ENCODE measurements at regions not wholly inside any gene's neighbourhood (a gene's known extent, or its start where the extent isn't known, plus 50 kb on each side); places are given as distances from the start of the nearest gene placed in this dataset.

DNA sequence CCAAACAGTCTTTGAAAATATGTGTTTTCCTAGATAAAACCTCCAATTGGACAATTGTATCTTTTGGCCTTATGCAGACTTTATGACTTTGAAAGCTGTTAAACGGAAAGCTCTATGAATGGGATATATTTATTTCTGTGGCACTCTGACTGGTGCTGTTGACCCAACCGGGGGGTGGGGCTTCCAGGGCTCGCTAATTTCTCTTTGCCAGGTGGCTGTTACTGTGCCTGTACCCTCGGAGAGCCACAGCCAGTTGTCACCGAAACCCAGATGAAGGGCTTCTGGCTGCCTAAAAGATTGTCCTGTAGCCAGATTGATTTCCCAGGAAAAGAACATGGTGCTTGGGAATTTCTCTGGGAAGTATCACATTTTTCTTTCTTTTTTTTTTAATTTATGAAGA lies 132.7 kb upstream of the NAV2 start:
- TF ChIP-seq EZH2 (IDR thresholded peaks at IDR 0.05; ENCODE audit: borderline replicate concordance, insufficient read depth, low read length, poor library complexity, severe bottlenecking) (no peak), RAD21 (conservative IDR thresholded peaks at IDR 0.05) (no peak), SMC3 (conservative IDR thresholded peaks at IDR 0.05; ENCODE audit: poor library complexity) (no peak)
- TF ChIP-seq, protein P1, sequence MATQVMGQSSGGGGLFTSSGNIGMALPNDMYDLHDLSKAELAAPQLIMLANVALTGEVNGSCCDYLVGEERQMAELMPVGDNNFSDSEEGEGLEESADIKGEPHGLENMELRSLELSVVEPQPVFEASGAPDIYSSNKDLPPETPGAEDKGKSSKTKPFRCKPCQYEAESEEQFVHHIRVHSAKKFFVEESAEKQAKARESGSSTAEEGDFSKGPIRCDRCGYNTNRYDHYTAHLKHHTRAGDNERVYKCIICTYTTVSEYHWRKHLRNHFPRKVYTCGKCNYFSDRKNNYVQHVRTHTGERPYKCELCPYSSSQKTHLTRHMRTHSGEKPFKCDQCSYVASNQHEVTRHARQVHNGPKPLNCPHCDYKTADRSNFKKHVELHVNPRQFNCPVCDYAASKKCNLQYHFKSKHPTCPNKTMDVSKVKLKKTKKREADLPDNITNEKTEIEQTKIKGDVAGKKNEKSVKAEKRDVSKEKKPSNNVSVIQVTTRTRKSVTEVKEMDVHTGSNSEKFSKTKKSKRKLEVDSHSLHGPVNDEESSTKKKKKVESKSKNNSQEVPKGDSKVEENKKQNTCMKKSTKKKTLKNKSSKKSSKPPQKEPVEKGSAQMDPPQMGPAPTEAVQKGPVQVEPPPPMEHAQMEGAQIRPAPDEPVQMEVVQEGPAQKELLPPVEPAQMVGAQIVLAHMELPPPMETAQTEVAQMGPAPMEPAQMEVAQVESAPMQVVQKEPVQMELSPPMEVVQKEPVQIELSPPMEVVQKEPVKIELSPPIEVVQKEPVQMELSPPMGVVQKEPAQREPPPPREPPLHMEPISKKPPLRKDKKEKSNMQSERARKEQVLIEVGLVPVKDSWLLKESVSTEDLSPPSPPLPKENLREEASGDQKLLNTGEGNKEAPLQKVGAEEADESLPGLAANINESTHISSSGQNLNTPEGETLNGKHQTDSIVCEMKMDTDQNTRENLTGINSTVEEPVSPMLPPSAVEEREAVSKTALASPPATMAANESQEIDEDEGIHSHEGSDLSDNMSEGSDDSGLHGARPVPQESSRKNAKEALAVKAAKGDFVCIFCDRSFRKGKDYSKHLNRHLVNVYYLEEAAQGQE (IDR thresholded peaks at IDR 0.05; ENCODE audit: borderline replicate concordance), result no peak
- no peak overlapping the region for H3K27ac ChIP-seq (ENCODE audit: low read length)

DNA sequence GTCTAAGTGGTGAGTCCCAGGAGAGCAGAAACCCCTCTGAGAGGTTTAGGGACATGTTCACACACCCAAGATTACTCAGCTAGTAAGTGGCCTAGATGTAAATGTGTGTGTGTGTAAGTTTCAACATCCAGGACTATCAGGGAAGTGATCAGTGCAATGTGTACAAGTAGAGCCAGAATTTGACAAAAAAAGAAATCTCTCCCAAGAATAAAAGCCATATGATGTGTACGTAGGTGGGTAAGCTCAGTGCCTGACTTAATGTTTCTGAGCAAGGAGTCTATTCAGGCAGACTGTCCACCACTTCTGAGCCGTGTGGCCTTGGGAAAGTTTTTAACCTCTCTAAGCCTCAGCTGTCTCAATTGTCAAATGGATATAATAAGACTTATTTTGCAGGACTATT lies 133.8 kb upstream of the NAV2 start:
- Histone ChIP-seq H3K27ac (ENCODE audit: low read length) (peak overlapping the region; percentile 91), H3K4me2 (ENCODE audit: low read length) (no peak overlapping the region), H2AFZ (ENCODE audit: low read depth, low read length) (no peak overlapping the region), H3K36me3 (ENCODE audit: insufficient read depth, low read length) (no peaks in the 10 kb centered on the region), H4K20me1 (ENCODE audit: insufficient read depth) (no peaks in the 10 kb centered on the region), H3K4me3 (ENCODE audit: low read length) (no peak overlapping the region), H3K9ac (ENCODE audit: low read length) (peak overlapping the region; percentile 69), H3K79me2 (replicated peaks; ENCODE audit: insufficient read depth, low read length) (no peaks in the 10 kb centered on the region), H3K27me3 (ENCODE audit: insufficient read depth, low read depth, low read length) (no peaks in the 10 kb centered on the region), H3K9me3 (ENCODE audit: low read length) (no peaks in the 10 kb centered on the region), H3F3A (ENCODE audit: insufficient read depth, low read length, poor library complexity, severe bottlenecking) (peaks cover 3% of the 10 kb centered on the region), H3K9me2 (ENCODE audit: insufficient read depth, low read length) (no peaks in the 10 kb centered on the region)
- TF ChIP-seq POLR2AphosphoS5 (IDR thresholded peaks at IDR 0.05), result no peak
- no peak for TF ChIP-seq EZH2 (IDR thresholded peaks at IDR 0.05; ENCODE audit: borderline replicate concordance, insufficient read depth, low read length, poor library complexity, severe bottlenecking)
- TF ChIP-seq TAF1 (IDR thresholded peaks at IDR 0.05; ENCODE audit: low read depth), result no peak
- TF ChIP-seq RAD21 (conservative IDR thresholded peaks at IDR 0.05), result no peak

More for the DNA sequence above, 132.7 kb upstream of the NAV2 start:
- H3K9ac ChIP-seq (ENCODE audit: low read length), result no peak overlapping the region
- no peaks in the 10 kb centered on the region for H3K9me3 ChIP-seq (ENCODE audit: low read length)
- H3K4me3 ChIP-seq (ENCODE audit: low read length), result no peak overlapping the region
- H3K27me3 ChIP-seq (ENCODE audit: insufficient read depth, low read depth, low read length), result no peaks in the 10 kb centered on the region
- H3K9me2 ChIP-seq (ENCODE audit: insufficient read depth, low read length), result no peaks in the 10 kb centered on the region
- H2AFZ ChIP-seq (ENCODE audit: low read depth, low read length), result no peak overlapping the region
- H3K79me2 ChIP-seq (replicated peaks; ENCODE audit: insufficient read depth, low read length), result no peaks in the 10 kb centered on the region
- H3K4me2 ChIP-seq (ENCODE audit: low read length), result no peak overlapping the region
- H4K20me1 ChIP-seq (ENCODE audit: insufficient read depth), result no peaks in the 10 kb centered on the region
- H3F3A ChIP-seq (ENCODE audit: insufficient read depth, low read length, poor library complexity, severe bottlenecking), result peaks cover 3% of the 10 kb centered on the region
- no peaks in the 10 kb centered on the region for H3K36me3 ChIP-seq (ENCODE audit: insufficient read depth, low read length)

DNA sequence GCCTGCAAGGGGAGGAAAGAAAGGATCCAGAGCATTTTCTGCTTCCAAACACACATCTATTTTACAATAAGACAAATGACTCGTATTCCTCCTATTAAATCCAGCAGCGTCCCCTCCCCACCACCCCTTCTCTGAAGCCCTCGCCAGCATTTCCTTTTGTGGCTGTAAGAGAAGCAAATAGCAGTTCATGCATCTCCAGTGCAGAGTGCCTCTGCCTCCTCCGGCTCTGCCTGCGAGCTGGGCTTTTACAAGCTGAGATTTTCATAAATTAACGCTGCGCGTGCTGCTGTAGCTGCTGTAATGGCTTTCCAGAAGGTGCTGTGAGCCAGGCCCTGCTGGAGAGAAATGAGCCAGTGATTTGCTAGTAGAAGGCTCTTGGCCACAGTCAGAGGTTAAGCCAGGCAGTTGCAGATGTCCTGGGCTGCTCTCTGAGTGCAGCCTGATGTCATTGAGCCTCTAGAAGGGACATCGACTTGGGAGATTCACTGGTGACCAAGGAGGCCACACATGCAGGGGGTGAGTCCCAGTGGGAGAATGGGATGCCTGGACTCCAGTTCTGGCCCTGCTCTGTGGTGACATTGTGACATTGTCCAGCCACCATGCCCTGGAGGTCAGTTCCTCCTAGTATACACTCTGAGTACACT lies 134.5 kb upstream of the NAV2 start:
- Histone ChIP-seq H4K20me1 (ENCODE audit: insufficient read depth) (no peaks in the 10 kb centered on the region), H3K36me3 (ENCODE audit: insufficient read depth, low read length) (no peaks in the 10 kb centered on the region), H3K9me3 (ENCODE audit: low read length) (no peaks in the 10 kb centered on the region), H3K9ac (ENCODE audit: low read length) (peak overlapping the region; percentile 69), H2AFZ (ENCODE audit: low read depth, low read length) (peak overlapping the region; percentile 69), H3K79me2 (replicated peaks; ENCODE audit: insufficient read depth, low read length) (no peaks in the 10 kb centered on the region), H3K27ac (ENCODE audit: low read length) (peak overlapping the region; percentile 91), H3K27me3 (ENCODE audit: insufficient read depth, low read depth, low read length) (no peaks in the 10 kb centered on the region), H3K9me2 (ENCODE audit: insufficient read depth, low read length) (no peaks in the 10 kb centered on the region), H3K4me2 (ENCODE audit: low read length) (peak overlapping the region; percentile 67), H3K4me3 (ENCODE audit: low read length) (peak overlapping the region; percentile 39), H3F3A (ENCODE audit: insufficient read depth, low read length, poor library complexity, severe bottlenecking) (peaks cover 3% of the 10 kb centered on the region)
- TF ChIP-seq POLR2AphosphoS5 (IDR thresholded peaks at IDR 0.05) (peak; percentile 73), MXI1 (conservative IDR thresholded peaks at IDR 0.05; ENCODE audit: poor library complexity, severe bottlenecking) (no peak), TAF1 (IDR thresholded peaks at IDR 0.05; ENCODE audit: low read depth) (peak; percentile 59), SMC3 (conservative IDR thresholded peaks at IDR 0.05; ENCODE audit: poor library complexity) (peak; percentile 56), EZH2 (IDR thresholded peaks at IDR 0.05; ENCODE audit: borderline replicate concordance, insufficient read depth, low read length, poor library complexity, severe bottlenecking) (no peak), EP300 (conservative IDR thresholded peaks at IDR 0.05; ENCODE audit: poor library complexity, severe bottlenecking) (peak; percentile 67), RAD21 (conservative IDR thresholded peaks at IDR 0.05) (peak; percentile 62)
- TF ChIP-seq, protein P2, sequence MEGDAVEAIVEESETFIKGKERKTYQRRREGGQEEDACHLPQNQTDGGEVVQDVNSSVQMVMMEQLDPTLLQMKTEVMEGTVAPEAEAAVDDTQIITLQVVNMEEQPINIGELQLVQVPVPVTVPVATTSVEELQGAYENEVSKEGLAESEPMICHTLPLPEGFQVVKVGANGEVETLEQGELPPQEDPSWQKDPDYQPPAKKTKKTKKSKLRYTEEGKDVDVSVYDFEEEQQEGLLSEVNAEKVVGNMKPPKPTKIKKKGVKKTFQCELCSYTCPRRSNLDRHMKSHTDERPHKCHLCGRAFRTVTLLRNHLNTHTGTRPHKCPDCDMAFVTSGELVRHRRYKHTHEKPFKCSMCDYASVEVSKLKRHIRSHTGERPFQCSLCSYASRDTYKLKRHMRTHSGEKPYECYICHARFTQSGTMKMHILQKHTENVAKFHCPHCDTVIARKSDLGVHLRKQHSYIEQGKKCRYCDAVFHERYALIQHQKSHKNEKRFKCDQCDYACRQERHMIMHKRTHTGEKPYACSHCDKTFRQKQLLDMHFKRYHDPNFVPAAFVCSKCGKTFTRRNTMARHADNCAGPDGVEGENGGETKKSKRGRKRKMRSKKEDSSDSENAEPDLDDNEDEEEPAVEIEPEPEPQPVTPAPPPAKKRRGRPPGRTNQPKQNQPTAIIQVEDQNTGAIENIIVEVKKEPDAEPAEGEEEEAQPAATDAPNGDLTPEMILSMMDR (IDR thresholded peaks at IDR 0.05; ENCODE audit: poor library complexity, severe bottlenecking), result peak; percentile 18
- TF ChIP-seq, protein P1 (IDR thresholded peaks at IDR 0.05; ENCODE audit: borderline replicate concordance), result peak; percentile 83

Data from neural cell (in vitro differentiated cells).